A673 (cell line): ENCODE measurements at regions not wholly inside any gene's neighbourhood (a gene's known extent, or its start where the extent isn't known, plus 50 kb on each side); places are given as distances from the start of the nearest gene placed in this dataset.

Experiments used
- BruUV-seq: library from RNA; stranded (reverse); fragments of 400-500 nt; replicated peaks from 2 replicates; lab custom pipeline; 2021; lab: Mats Ljungman, UMichigan
- CTCF ChIA-PET: fragments of 300-600 bp; sonication (Branson Sonifier 250); formaldehyde crosslinking; loops from one replicate; lab custom pipeline; 2022; ENCODE audit warnings: antibody characterized with exemption; lab: Charles Lee
- POLR2A ChIA-PET: fragments of 300-600 bp; sonication (Branson Sonifier 250); formaldehyde crosslinking; loops from one replicate; lab custom pipeline; 2022; ENCODE audit warnings: antibody characterized with exemption; ENCODE audit not compliant: low non-redundant PET; lab: Charles Lee
- DNase-seq: peaks from one replicate; pipeline ENCODE4 v3.0.0-alpha.2; 2015; ENCODE audit warnings: low spot score
- H3K27ac ChIP-seq: fragments of 200-600 bp; sonication (generic); 2 replicates; pipeline ENCODE4 v1.5.1; 2016; ENCODE audit warnings: mixed run types, low read depth, mild to moderate bottlenecking, mixed read lengths, antibody characterized with exemption, low read length; ENCODE audit not compliant: poor library complexity, severe bottlenecking
- H3K27me3 ChIP-seq: fragments of 200-600 bp; sonication (generic); replicated peaks from 2 replicates; pipeline ENCODE4 v1.6.1; 2017; ENCODE audit warnings: mixed run types, low read depth, mild to moderate bottlenecking, mixed read lengths, antibody characterized with exemption, low read length; ENCODE audit not compliant: insufficient read depth, poor library complexity
- H3K36me3 ChIP-seq: fragments of 200-600 bp; sonication (generic); 2 replicates; pipeline ENCODE4 v1.6.1; 2016; ENCODE audit warnings: mixed run types, mild to moderate bottlenecking, mixed read lengths, antibody characterized with exemption, low read length; ENCODE audit not compliant: insufficient read depth, poor library complexity, severe bottlenecking
- H3K4me1 ChIP-seq: fragments of 200-600 bp; sonication (generic); 2 replicates; pipeline ENCODE4 v1.6.1; 2017; ENCODE audit warnings: mixed run types, mild to moderate bottlenecking, mixed read lengths, antibody characterized with exemption, low read length; ENCODE audit not compliant: insufficient read depth, poor library complexity, severe bottlenecking
- H3K4me3 ChIP-seq: fragments of 200-600 bp; sonication (generic); 2 replicates; pipeline ENCODE4 v1.5.1; 2016; ENCODE audit warnings: low read depth, mixed run types, mild to moderate bottlenecking, mixed read lengths, low read length; ENCODE audit not compliant: poor library complexity, severe bottlenecking
- H3K9me3 ChIP-seq: fragments of 200-600 bp; sonication (generic); 2 replicates; pipeline ENCODE4 v1.6.1; 2016; ENCODE audit warnings: mixed run types, low read depth, mild to moderate bottlenecking, mixed read lengths, antibody characterized with exemption, low read length; ENCODE audit not compliant: poor library complexity, severe bottlenecking
- CTCF ChIP-seq: fragments of 300-800, 200-600 bp; sonication (generic); conservative IDR thresholded peaks from 2 replicates; pipeline ENCODE4 v1.5.1; 2017; ENCODE audit warnings: low read depth, mild to moderate bottlenecking, antibody characterized with exemption, low read length, moderate library complexity, mixed read lengths
- EZH2 ChIP-seq: fragments of 200-600 bp; sonication (generic); IDR thresholded peaks from 2 replicates; pipeline ENCODE4 v1.6.1; 2017; ENCODE audit warnings: borderline replicate concordance, low read depth, mild to moderate bottlenecking, mixed read lengths, antibody characterized with exemption, low read length; ENCODE audit not compliant: poor library complexity, severe bottlenecking
- intact Hi-C: fragments of 100-400 bp; cut with micrococcal nuclease; formaldehyde crosslinking; loops from one replicate; pipeline ENCODE4 v1.10.0; 2022; ENCODE audit not compliant: unreplicated experiment

DNA sequence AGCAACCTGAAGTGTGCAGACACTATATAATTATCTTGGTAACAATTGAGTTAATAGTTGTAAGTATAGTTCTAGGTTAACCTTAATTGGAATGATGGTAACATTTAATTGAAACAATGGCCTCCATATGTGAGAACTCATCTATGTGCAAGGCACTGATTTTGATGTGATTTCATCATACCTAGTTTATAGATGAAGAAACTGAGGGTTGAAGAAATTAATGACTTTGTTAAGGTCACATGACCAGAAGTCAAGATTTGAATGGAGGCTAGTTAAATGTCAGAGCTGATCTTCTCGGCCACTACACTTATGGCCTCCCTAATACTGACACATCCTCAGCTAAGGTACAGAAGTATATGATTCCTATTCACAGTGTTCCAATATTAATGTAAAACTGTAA is 128.2 kb upstream of the PSMD7 start:
- Histone ChIP-seq H3K4me3 (no peak overlapping the region), H3K9me3 (no peaks in the 10 kb centered on the region), H3K27me3 (no peaks in the 10 kb centered on the region), H3K27ac (no peak overlapping the region), H3K4me1 (peaks cover 20% of the 10 kb centered on the region), H3K36me3 (no peaks in the 10 kb centered on the region)
- POLR2A ChIA-PET, result no interaction called here
- BruUV-seq, result no TSS peak
- TF ChIP-seq EZH2 (no peak), CTCF (no peak)
- no peak for DNase-seq
- intact Hi-C loops, result no loop called here
- CTCF ChIA-PET, result no interaction called here

- H3K27me3 ChIP-seq, result no peaks in the 10 kb centered on the region
- peaks cover 20% of the 10 kb centered on the region for H3K4me1 ChIP-seq
- no peak overlapping the region for H3K4me3 ChIP-seq
- DNase-seq, result no peak
- intact Hi-C loops, result no loop called here
- TF ChIP-seq EZH2, result no peak
- no peak for TF ChIP-seq CTCF
- H3K27ac ChIP-seq, result no peak overlapping the region
- H3K36me3 ChIP-seq, result no peaks in the 10 kb centered on the region
- ChIA-PET POLR2A (no interaction called here), CTCF (no interaction called here)
- H3K9me3 ChIP-seq, result no peaks in the 10 kb centered on the region
- no TSS peak for BruUV-seq
These were observed 130.2 kb upstream of the PSMD7 start for GRCh38 chr16:74166456-74166855.

DNA sequence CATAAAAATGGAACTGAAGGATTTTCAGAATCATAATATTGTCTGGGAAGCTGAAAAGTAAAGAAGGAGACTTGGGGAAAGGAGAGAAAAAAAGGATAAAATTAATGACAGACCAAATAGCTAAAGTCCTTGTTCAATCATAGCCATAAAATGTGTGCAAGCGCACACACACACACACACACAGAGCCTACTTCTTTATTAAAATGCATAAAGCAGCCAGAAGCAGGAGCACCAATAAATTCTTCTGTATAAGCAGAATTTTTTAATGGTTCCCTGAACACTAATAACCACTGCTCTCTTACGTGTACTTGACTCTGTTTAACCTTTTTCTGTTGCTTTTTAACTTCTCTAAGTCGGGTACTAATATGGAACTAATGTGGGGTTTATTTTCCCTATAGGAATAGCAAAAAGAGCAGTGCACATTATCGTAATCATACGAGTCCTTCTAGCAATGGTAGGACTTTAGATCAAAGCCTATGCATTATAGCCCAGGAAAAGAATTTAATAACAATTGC is 131.0 kb upstream of the PSMD7 start:
- DNase-seq, result no peak
- H3K9me3 ChIP-seq, result no peaks in the 10 kb centered on the region
- POLR2A ChIA-PET, result no interaction called here
- BruUV-seq, result no TSS peak
- intact Hi-C loops, result no loop called here
- no peaks in the 10 kb centered on the region for H3K36me3 ChIP-seq
- TF ChIP-seq CTCF, result no peak
- TF ChIP-seq EZH2, result no peak
- H3K27ac ChIP-seq, result no peak overlapping the region
- no peak overlapping the region for H3K4me3 ChIP-seq
- peaks cover 20% of the 10 kb centered on the region for H3K4me1 ChIP-seq
- H3K27me3 ChIP-seq, result no peaks in the 10 kb centered on the region
- CTCF ChIA-PET, result no interaction called here
